A549 (cell line): ENCODE measurements at regions not wholly inside any gene's neighbourhood (a gene's known extent, or its start where the extent isn't known, plus 50 kb on each side); places are given as distances from the start of the nearest gene placed in this dataset.

Source experiments
- EP300 ChIP-seq, 2 experiments: fragments of >200 bp; sonication (Bioruptor Twin); formaldehyde crosslinking; IDR thresholded peaks; 2 replicates in 1 of 2; 3 replicates in 1 of 2; pipeline ENCODE4 v1.6.1; 2016 to 2017
- MAZ ChIP-seq: fragments of 150-350 bp; IDR thresholded peaks from 2 replicates; pipeline ENCODE4 v1.6.1; 2014; ENCODE audit warnings: antibody characterized with exemption, low read depth, low read length, borderline replicate concordance
- MYC ChIP-seq: IDR thresholded peaks from 2 replicates; pipeline ENCODE4 v1.6.1; 2012; ENCODE audit warnings: mild to moderate bottlenecking, inconsistent platforms, low read length, improper control_type of control experiment, borderline replicate concordance
- TF ChIP-seq, protein P1 (sequence below): fragments of 450-650 bp; IDR thresholded peaks from 2 replicates; pipeline ENCODE4 v1.6.1; 2014; ENCODE audit warnings: antibody characterized with exemption
- TF ChIP-seq, protein P2 (sequence below): fragments of >200 bp; sonication (Bioruptor Twin); formaldehyde crosslinking; IDR thresholded peaks from 3 replicates; pipeline ENCODE4 v1.5.1; 2016

DNA sequence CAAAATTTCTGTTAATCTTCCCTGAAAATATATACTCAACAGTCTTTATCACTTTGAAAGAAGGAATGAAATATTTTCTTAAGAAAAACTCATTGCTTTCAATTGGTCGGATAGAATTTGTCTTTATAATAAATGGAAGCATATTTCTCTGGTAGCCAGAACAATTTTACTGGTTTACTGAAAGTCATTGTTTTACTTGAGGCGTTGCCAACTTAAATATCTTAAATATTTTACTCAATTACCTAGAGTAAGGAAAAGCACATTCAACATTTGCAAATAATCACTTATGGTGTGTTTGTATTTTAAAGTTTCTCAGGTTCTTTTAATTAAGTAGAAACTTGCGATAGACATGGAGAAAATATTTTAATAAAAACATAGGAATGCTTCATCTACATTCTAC is 1181.7 kb downstream of the EFNA5 start:
- TF ChIP-seq, protein P1, sequence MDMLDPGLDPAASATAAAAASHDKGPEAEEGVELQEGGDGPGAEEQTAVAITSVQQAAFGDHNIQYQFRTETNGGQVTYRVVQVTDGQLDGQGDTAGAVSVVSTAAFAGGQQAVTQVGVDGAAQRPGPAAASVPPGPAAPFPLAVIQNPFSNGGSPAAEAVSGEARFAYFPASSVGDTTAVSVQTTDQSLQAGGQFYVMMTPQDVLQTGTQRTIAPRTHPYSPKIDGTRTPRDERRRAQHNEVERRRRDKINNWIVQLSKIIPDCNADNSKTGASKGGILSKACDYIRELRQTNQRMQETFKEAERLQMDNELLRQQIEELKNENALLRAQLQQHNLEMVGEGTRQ: no peak
- TF ChIP-seq EP300 (IDR thresholded peaks at IDR 0.05) (no peak), MAZ (no peak), MYC (no peak)
- TF ChIP-seq, protein P2, sequence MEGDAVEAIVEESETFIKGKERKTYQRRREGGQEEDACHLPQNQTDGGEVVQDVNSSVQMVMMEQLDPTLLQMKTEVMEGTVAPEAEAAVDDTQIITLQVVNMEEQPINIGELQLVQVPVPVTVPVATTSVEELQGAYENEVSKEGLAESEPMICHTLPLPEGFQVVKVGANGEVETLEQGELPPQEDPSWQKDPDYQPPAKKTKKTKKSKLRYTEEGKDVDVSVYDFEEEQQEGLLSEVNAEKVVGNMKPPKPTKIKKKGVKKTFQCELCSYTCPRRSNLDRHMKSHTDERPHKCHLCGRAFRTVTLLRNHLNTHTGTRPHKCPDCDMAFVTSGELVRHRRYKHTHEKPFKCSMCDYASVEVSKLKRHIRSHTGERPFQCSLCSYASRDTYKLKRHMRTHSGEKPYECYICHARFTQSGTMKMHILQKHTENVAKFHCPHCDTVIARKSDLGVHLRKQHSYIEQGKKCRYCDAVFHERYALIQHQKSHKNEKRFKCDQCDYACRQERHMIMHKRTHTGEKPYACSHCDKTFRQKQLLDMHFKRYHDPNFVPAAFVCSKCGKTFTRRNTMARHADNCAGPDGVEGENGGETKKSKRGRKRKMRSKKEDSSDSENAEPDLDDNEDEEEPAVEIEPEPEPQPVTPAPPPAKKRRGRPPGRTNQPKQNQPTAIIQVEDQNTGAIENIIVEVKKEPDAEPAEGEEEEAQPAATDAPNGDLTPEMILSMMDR: no peak
